GM23338 (cell line): ENCODE measurements at regions not wholly inside any gene's neighbourhood (a gene's known extent, or its start where the extent isn't known, plus 50 kb on each side); places are given as distances from the start of the nearest gene placed in this dataset.
A peak's percentile ranks its signal among the peaks of the same experiment; 100 is the strongest.

Source experiments
- ATAC-seq: fragments of 200-7000 bp; cut with Tn5 transposase; 3 replicates; pipeline ENCODE4 v1.9.1; 2020
- DNase-seq: peaks from one replicate; pipeline ENCODE4 v3.0.0-alpha.2; 2015; ENCODE audit warnings: low spot score
- H2AFZ ChIP-seq: fragments of 200-600 bp; sonication (generic); 2 replicates; pipeline ENCODE4 v1.8.0; 2016; ENCODE audit warnings: antibody characterized with exemption, mild to moderate bottlenecking, moderate library complexity
- H3F3A ChIP-seq: fragments of 200-600 bp; sonication (generic); replicated peaks from 2 replicates; pipeline ENCODE4 v1.8.0; 2017; ENCODE audit warnings: antibody characterized with exemption, mixed run types, low read depth
- H3K27ac ChIP-seq: fragments of 200-600 bp; sonication (generic); 2 replicates; pipeline ENCODE4 v1.6.1; 2016; ENCODE audit warnings: low read depth
- H3K27me3 ChIP-seq: fragments of 200-600 bp; sonication (generic); 2 replicates; pipeline ENCODE4 v1.8.0; 2016; ENCODE audit warnings: mild to moderate bottlenecking, mixed run types, moderate library complexity; ENCODE audit not compliant: insufficient read depth
- H3K36me3 ChIP-seq: fragments of 200-600 bp; sonication (generic); 2 replicates; pipeline ENCODE4 v1.8.0; 2016; ENCODE audit warnings: mild to moderate bottlenecking; ENCODE audit not compliant: insufficient read depth
- H3K4me1 ChIP-seq: fragments of 200-600 bp; sonication (generic); 2 replicates; pipeline ENCODE4 v1.8.0; 2016; ENCODE audit warnings: mild to moderate bottlenecking, moderate library complexity; ENCODE audit not compliant: insufficient read depth
- H3K4me2 ChIP-seq: fragments of 200-600 bp; sonication (generic); 2 replicates; pipeline ENCODE4 v1.7.1; 2017; ENCODE audit warnings: mixed run types
- H3K4me3 ChIP-seq: fragments of 200-600 bp; sonication (generic); 2 replicates; pipeline ENCODE4 v1.6.1; 2016; ENCODE audit warnings: mixed run types
- H3K79me2 ChIP-seq: fragments of 200-600 bp; sonication (generic); replicated peaks from 2 replicates; pipeline ENCODE4 v1.8.0; 2017; ENCODE audit warnings: mild to moderate bottlenecking; ENCODE audit not compliant: insufficient read depth
- H3K9me2 ChIP-seq: fragments of 200-600 bp; sonication (generic); 2 replicates; pipeline ENCODE4 v1.8.0; 2017; ENCODE audit not compliant: insufficient read depth
- H4K20me1 ChIP-seq: fragments of 200-600 bp; sonication (generic); replicated peaks from 2 replicates; pipeline ENCODE4 v1.8.0; 2017; ENCODE audit warnings: mild to moderate bottlenecking; ENCODE audit not compliant: insufficient read depth
- H3K27ac Mint-ChIP-seq: 2 replicates; pipeline ENCODE4 v1.8.0; 2020; ENCODE audit warnings: inconsistent platforms, mild to moderate bottlenecking, moderate library complexity, mixed read lengths
- H3K27me3 Mint-ChIP-seq: 3 replicates; pipeline ENCODE4 v1.8.0; 2022; ENCODE audit warnings: low read depth, mild to moderate bottlenecking, moderate library complexity, mixed read lengths, inconsistent platforms; ENCODE audit not compliant: insufficient read depth, poor library complexity
- H3K36me3 Mint-ChIP-seq: 3 replicates; pipeline ENCODE4 v1.8.0; 2021; ENCODE audit warnings: low read depth, mild to moderate bottlenecking, inconsistent platforms, moderate library complexity, mixed read lengths
- H3K4me1 Mint-ChIP-seq: 3 replicates; pipeline ENCODE4 v1.8.0; 2020; ENCODE audit warnings: mild to moderate bottlenecking, inconsistent platforms, mixed read lengths
- H3K4me3 Mint-ChIP-seq: 3 replicates; pipeline ENCODE4 v1.8.0; 2021; ENCODE audit warnings: moderate library complexity, mild to moderate bottlenecking, inconsistent platforms, mixed read lengths
- H3K9me3 Mint-ChIP-seq: 3 replicates; pipeline ENCODE4 v1.8.0; 2020; ENCODE audit warnings: moderate library complexity, mild to moderate bottlenecking, inconsistent platforms, mixed read lengths
- CREB1 ChIP-seq: fragments of 250-450 bp; sonication (Bioruptor Pico); IDR thresholded peaks from 2 replicates; pipeline ENCODE4 v1.5.0; 2020; ENCODE audit warnings: low read depth, mild to moderate bottlenecking, moderate library complexity
- CTCF ChIP-seq, 2 experiments: fragments of 200-600 bp in 1 of 2; sonication (generic) in 1 of 2; conservative IDR thresholded peaks; 2 replicates each; pipeline versions ENCODE4 v1.5.1 to v1.6.1; 2016 to 2017; ENCODE audit warnings: antibody characterized with exemption in 2 of 2, low read depth in 2 of 2, mild to moderate bottlenecking in 2 of 2, moderate library complexity in 1 of 2
- JUNB ChIP-seq: IDR thresholded peaks from one replicate; pipeline ENCODE4 v1.6.1; 2016; ENCODE audit warnings: antibody characterized with exemption; ENCODE audit not compliant: unreplicated experiment
- NANOG ChIP-seq: IDR thresholded peaks from 2 replicates; pipeline ENCODE4 v1.6.1; 2016; ENCODE audit warnings: antibody characterized with exemption, borderline replicate concordance
- REST ChIP-seq: IDR thresholded peaks from one replicate; pipeline ENCODE4 v1.6.1; 2018; ENCODE audit warnings: antibody characterized with exemption; ENCODE audit not compliant: unreplicated experiment
- ZNF462 ChIP-seq: fragments of 250-450 bp; sonication (Bioruptor Pico); IDR thresholded peaks from 2 replicates; pipeline ENCODE4 v1.5.0; 2020; ENCODE audit warnings: mild to moderate bottlenecking, moderate library complexity

- no peak for TF ChIP-seq ZNF462
These were observed 90.5 kb upstream of the ASIC2 start (continued) for GRCh38 chr17:33383488-33384023.

GRCh38 chr17:33385133-33385532 is 92.0 kb upstream of the ASIC2 start:
- no peaks in the 10 kb centered on the region for H3F3A ChIP-seq
- H3K9me2 ChIP-seq: no peaks in the 10 kb centered on the region
- Mint-ChIP-seq H3K36me3 (no peaks in the 10 kb centered on the region), H3K4me3 (no peak overlapping the region), H3K9me3 (no peaks in the 10 kb centered on the region), H3K27ac (no peak overlapping the region), H3K4me1 (peaks cover 31% of the 10 kb centered on the region), H3K27me3 (peaks cover 2% of the 10 kb centered on the region)
- no peak for TF ChIP-seq CTCF (conservative IDR thresholded peaks at IDR 0.05; ENCODE audit: low read depth in 2 of 2)
- no peak for TF ChIP-seq JUNB
- peak; percentile 66 for TF ChIP-seq REST
- no peak for TF ChIP-seq CREB1 (CRISPR knock-in tag)
- no peak for TF ChIP-seq NANOG
- H3K4me3 ChIP-seq: no peak overlapping the region
- H3K27me3 ChIP-seq: no peaks in the 10 kb centered on the region
- no peaks in the 10 kb centered on the region for H3K36me3 ChIP-seq
- H2AFZ ChIP-seq: no peak overlapping the region
- H3K4me1 ChIP-seq: peaks cover 10% of the 10 kb centered on the region; the same call in 1 of the 2 replicates
- H3K27ac ChIP-seq: no peak overlapping the region
- H3K4me2 ChIP-seq: no peak overlapping the region
- ATAC-seq: peak; percentile 75
- no peaks in the 10 kb centered on the region for H3K79me2 ChIP-seq
- DNase-seq: peak; percentile 65
- no peaks in the 10 kb centered on the region for H4K20me1 ChIP-seq
